ENCODE measurements at regions not wholly inside any gene's neighbourhood (a gene's known extent, or its start where the extent isn't known, plus 50 kb on each side); places are given as distances from the start of the nearest gene placed in this dataset.

DNA sequence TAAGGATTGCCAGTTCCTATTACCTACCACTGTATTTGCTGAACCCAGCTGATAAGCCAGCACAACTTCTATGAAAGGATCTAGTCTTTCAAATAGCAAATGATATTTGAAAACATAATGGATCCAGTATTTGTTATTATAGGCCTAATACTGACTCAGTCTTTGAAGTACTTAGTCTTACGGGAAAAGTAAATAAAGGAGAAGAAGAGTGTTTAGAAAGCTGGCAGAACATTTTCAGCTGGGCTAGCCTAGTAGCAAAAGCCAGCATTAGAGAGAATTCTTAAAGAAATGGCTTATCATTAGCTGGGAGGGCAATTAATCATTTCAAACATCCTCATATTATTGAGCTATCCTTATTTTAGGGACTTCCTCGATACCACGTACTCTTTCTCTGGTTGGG lies 101.4 kb upstream of the GOLIM4 start:
- TF ChIP-seq, protein P1, sequence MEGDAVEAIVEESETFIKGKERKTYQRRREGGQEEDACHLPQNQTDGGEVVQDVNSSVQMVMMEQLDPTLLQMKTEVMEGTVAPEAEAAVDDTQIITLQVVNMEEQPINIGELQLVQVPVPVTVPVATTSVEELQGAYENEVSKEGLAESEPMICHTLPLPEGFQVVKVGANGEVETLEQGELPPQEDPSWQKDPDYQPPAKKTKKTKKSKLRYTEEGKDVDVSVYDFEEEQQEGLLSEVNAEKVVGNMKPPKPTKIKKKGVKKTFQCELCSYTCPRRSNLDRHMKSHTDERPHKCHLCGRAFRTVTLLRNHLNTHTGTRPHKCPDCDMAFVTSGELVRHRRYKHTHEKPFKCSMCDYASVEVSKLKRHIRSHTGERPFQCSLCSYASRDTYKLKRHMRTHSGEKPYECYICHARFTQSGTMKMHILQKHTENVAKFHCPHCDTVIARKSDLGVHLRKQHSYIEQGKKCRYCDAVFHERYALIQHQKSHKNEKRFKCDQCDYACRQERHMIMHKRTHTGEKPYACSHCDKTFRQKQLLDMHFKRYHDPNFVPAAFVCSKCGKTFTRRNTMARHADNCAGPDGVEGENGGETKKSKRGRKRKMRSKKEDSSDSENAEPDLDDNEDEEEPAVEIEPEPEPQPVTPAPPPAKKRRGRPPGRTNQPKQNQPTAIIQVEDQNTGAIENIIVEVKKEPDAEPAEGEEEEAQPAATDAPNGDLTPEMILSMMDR (IDR thresholded peaks at IDR 0.05; ENCODE audit: borderline replicate concordance, extremely low read depth, low read length, poor library complexity, severe bottlenecking) = no peak
- TF ChIP-seq EZH2 (IDR thresholded peaks at IDR 0.05; ENCODE audit: borderline replicate concordance, low read depth, low read length, severe bottlenecking) = no peak
